CD4-positive, alpha-beta T cell treated with Interleukin-17A for 4 hours (primary cell): ENCODE measurements at regions not wholly inside any gene's neighbourhood (a gene's known extent, or its start where the extent isn't known, plus 50 kb on each side); places are given as distances from the start of the nearest gene placed in this dataset.
"Not testable (repeated sequence)": the region's sequence is repeated elsewhere in the genome, so short reads cannot be mapped to it uniquely, and the experiment has no call there.

ENCODE experiments used
- DNase-seq: peaks from one replicate; pipeline ENCODE4 v3.0.0-alpha.2; 2020; ENCODE audit warnings: mixed read lengths

GRCh38 chr4:74544655-74545361 lies 99.9 kb downstream of the AREG start:
- DNase-seq, result no peak

DNA sequence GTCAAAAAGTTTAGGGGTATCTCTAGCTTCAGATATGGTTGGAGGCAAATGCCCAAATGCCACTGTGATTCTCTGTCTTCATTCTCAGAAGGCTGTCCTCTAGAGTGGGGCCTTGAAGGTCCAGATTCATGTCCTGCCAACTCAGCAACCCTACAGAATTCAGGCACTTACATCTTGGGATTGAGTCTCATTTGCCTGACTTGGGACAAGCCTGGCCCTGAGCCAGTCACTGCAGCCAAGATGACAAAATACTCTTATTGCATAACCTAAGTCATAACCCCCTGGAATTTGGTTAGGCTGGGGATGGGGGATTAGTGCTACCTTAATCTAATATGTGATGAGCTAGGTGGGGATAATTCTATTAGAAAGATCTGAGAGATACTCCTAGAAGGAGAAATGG lies 100.5 kb downstream of the AREG start:
- no peak for DNase-seq

GRCh38 chr4:74546057-74546456 lies 101.1 kb downstream of the AREG start:
- no peak for DNase-seq

DNA sequence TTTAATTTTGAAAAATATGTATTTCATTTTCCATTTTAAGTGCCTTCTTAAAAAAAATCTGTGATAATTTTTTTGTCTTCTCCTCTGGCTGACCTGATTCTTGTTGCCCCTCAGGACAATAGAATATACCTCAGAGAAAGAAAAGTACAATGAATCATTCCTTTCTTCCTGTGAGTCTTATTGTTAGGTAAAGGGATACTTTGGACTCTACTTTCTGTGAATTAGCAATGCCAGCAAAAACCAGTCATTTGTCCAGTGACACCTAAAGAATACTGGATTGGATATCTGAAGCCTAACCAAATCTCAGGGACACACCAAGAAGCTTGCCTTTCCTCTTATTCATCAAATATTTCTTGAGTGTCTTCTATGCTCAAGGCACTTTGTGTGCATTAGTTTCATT lies 102.1 kb downstream of the AREG start:
- DNase-seq, result no peak

- no peak for DNase-seq
Measured at GRCh38 chr4:74548561-74548960, 103.6 kb downstream of the AREG start.

DNA sequence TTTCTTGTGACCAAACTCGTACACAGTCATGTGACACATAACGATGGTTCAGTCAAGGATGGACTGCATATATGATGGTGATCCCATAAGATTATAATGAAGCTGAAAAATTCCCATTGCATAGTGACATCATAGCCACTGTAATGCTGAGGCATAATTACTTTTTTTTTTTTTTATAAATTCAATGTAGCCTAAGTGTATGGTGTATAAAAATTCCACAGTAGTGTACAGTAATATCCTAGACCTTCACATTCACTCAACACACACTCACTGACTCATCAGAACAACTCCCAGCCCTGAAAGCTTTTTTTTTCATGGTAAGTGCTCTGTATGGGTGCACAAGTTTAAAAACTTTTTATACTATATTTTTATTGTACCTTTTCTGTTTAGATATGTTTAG lies 105.0 kb downstream of the AREG start:
- no peak for DNase-seq

DNA sequence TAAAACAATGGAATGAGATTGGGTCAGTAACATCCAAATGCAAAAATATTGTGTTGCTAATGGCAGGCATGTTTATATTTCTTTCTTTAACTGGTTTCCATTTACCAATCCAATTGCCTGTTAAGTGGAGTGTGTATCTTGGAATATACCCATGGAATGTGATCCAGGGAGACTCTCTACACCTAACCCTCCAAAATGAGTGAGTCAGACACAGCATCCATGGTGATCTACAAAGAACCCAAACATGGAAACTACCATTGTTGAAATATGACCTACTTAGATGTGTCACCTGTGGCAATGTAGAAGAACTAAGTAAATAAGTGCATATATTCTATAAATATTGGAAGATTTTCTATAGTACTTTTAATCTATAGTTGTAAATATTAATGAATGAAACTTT lies 110.3 kb downstream of the AREG start:
- DNase-seq, result no peak

DNA sequence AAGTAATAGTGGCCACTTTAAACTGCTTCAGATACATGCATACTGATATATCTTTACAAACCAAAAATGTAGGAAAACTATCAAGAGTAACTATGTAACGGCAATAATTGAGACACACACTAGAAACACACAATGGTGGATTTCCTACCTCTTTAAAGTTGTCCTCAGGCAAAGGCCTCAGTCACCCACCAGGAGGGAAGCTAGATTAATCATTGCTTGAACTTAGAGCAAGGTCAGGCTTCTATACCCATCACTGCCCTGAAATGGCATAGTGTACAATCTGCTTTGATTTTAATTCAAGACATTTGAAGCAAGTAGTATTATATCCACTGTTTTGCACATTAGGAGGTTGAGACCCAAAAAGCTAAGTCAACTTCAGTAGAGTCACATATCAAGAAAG lies 110.9 kb downstream of the AREG start:
- DNase-seq, result no peak

DNA sequence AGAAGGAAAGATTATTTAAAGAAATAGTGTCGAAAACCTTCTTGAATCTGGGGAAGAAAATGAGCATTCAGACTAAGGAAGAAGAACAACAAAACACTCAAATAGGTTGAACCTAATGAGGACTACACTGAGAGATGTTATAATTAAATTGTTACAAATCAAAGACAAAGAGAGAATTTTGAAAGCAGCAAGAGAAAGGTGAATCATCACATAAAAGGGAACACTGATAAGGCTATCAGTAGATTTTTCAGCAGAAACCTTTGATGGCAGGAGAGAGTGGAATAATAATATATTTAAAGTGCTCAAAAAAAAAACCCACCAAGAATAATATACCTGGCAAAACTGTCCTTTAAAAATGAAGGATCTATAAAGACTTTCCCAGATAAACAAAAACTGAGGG lies 114.9 kb downstream of the AREG start:
- no peak for DNase-seq

DNA sequence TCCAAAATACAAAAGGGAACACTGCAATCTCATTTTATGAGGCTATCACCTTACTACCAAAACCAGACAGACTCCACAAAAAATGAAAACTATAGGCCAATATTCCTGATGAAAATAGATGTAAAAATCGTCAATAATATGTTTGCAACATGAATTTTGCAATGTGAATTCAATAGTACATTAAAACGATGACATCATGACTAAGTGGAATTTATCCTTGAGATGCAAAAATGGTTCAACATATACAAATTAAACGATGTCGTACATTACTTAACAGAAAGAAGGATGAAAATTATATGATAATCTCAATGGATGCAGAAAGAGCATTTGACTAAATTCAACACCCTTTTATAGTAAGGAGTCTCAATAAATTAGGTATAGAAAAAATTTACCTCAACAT lies 123.0 kb downstream of the AREG start:
- DNase-seq, result no peak

GRCh38 chr4:74570095-74570494 lies 125.2 kb downstream of the AREG start:
- no peak for DNase-seq

GRCh38 chr4:74578329-74578728 lies 133.4 kb downstream of the AREG start:
- DNase-seq, result no peak

DNA sequence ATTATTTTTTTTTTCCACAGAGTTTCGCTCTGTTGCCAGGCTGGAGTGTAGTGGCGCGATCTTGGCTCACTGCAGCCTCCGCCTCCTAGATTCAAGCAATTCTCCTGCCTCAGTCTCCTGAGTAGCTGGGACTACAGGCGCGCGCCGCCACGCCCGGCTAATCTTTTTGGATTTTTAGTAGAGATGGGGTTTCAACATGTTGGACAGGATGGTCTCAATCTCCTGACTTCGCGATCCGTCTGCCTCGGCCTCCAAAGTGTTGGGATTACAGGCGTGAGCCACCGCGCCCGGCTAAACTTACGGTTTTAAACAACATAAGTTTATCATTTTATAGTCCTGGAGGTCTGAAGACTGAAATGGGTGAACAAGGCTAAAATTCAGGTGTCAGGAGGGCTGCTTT lies 133.9 kb downstream of the AREG start:
- DNase-seq, result not testable (repeated sequence)

DNA sequence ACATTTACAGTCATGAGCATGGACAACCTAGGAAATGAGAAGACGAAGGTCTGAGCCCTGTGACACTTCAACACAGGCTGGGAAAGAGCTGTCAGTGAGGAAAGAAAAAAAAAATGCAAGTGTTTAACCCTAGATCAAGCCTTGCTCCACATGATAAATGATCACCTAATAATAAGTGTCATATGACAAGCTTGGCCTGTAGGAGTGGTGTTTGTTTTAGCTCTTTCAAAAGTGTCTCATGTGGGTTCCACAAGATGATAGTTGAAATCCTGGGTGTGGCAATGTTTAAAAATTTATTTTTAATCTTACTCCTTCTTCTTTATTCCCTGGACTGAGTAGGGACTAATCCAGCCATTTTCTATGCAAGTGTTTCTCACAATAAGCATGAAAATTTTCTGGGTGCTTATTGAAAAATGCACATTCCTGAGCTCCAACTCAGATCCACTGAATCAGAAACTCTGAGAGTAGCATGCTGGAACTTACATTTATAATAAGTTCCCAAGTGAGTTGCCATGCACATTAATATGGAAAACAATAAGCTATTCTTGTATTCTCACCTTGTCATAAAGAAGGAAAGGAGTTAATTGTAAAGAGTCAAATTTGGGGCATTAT lies 138.3 kb downstream of the AREG start:
- no peak for DNase-seq

GRCh38 chr4:74583757-74584156 lies 138.8 kb downstream of the AREG start:
- no peak for DNase-seq

GRCh38 chr4:74588350-74588749 lies 143.4 kb downstream of the AREG start:
- DNase-seq, result no peak

GRCh38 chr4:74590476-74590875 lies 145.5 kb downstream of the AREG start:
- DNase-seq, result no peak

DNA sequence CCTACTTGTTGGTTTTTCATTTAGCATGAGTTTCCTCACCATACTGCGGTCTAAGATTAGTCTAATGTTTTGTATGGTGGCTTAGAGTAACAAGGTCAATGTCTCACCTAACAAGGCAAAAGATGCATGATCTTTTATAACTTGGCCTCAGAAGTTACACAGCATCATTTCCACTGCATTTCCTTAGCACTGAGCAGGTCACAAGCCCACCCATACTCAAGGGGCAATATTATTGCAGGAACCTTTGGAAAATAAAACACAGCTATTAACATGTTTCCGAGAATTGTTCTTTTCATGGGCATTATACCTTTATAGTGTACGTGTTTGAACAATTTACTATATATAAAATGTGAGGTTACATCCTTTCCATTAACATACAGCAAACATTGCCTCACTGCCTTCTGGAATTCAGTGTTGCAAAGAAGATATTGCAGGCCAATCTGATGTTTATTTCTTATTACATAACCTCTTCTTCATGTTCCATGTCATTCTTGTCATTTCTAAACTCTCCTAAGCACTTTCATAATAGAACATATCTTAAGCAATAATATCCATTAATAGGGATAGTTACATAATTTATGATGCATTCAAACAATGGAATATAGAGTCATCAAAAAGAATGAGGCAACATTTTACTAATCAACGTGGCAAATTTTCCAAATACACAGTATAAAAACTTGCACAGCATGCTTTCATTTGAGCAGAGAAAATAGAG lies 153.8 kb downstream of the AREG start:
- DNase-seq, result no peak

- DNase-seq, result no peak
Measured at GRCh38 chr4:74603186-74603585, 158.2 kb downstream of the AREG start.

GRCh38 chr4:74608151-74608949 lies 163.4 kb downstream of the AREG start:
- DNase-seq, result no peak

- no peak for DNase-seq
Measured at GRCh38 chr4:74610491-74610890, 165.6 kb downstream of the AREG start.

DNA sequence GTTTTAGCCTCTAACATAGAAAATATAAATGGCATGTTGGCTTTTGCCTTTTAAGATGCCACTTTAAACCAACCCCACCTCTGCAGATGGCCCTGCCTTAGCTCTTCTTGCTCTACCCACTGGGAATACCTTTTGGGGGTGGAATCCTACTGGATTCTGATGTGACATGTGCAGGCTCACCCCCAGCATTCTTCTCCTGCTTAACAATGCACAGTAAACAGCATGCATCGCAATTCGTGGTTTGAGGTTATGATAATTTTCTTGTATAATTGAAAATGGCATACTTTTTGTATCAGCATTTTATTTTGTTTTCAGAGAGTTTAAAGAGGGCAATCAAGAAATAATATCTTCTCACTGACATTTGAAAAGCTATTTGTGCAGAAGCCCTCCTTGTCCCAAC lies 167.9 kb downstream of the AREG start:
- DNase-seq, result no peak

GRCh38 chr4:74613266-74613665 lies 168.3 kb downstream of the AREG start:
- no peak for DNase-seq

GRCh38 chr4:74615411-74615810 lies 170.5 kb downstream of the AREG start:
- DNase-seq, result no peak
